H4 (cell line): ENCODE measurements at regions not wholly inside any gene's neighbourhood (a gene's known extent, or its start where the extent isn't known, plus 50 kb on each side); places are given as distances from the start of the nearest gene placed in this dataset.

ENCODE experiments used
- DNase-seq: peaks from one replicate; pipeline ENCODE4 v3.0.0-alpha.2; 2015; ENCODE audit warnings: low spot score

DNA sequence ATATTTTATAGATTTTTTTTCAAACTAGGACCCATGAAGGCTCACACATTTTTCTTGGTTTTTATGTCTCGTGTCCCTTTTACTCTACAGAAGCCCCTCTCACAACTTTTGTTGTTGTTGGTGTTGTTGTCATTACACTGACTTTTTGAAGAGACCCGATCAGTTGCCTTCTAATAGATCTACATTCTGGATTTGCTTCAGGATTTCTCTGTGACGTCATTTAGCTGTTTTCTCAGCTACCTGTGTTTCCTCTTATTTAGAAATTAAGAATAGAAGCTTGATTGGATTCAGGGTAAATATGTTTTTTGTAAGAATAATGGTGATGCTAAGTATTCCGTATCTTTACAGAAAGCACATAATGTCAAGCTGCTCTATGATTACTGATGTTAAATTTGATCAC lies 213.3 kb upstream of the ZNF462 start:
- DNase-seq = no peak

DNA sequence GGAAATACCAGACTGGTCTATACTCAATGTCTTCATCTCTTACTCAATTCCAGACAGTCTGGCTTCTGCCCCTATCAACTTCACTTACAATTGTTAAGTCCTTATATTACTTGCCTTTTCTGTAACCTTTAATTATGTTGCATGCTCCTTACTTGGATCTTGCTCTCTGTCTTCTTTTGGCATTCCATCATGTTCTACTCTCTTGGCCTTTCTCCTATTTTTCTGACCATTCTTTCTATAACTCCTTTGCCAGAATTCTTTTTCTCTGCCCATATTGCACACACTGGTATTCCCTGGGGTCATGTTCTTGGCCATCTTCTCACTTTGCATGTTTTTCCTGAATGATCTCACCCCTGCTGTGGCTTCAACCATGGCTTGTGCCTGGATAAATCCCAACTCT lies 209.8 kb upstream of the ZNF462 start:
- DNase-seq = no peak

- DNase-seq = no peak
These were observed 207.0 kb upstream of the ZNF462 start for GRCh38 chr9:106655966-106656365.

DNA sequence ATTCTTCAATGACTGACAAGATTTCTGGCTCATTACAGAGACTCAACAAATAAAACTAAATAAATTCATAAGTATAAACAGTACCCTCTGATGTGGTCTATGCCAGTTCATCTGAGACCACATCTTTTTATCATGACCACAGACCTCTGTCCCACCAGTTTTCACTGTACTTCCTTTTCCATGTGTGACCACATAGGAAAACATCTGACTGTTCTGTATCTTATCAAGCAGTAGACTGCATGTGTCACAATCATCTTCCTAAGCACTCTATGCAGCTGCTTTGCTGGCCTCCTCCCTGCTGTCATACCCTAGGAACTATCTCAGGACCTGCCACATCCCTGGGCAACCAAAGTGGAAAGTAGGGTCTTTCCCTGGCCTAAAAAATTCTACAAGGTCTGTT lies 205.0 kb upstream of the ZNF462 start:
- DNase-seq = no peak

DNA sequence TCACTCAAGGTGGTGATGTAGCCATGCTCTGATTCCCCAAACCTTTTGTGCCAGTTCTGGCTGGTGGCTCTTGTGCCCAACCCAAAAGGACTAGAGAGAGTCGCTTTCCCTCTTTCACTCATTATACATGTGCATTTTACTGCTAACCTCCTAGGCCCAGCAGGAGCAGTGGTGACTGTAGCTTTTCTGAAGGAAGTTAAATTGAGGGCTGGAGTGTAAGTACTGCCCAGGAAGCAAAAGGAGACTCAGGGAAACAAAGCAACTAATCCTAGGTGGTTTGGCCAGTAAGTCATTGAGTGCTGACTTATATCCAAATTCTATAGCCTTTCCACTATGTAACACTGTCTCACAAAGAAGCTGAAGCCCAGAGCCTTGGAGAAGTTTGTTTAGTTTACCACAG lies 194.4 kb upstream of the ZNF462 start:
- DNase-seq = no peak

- no peak for DNase-seq
These were observed 193.1 kb upstream of the ZNF462 start for GRCh38 chr9:106669835-106670234.

DNA sequence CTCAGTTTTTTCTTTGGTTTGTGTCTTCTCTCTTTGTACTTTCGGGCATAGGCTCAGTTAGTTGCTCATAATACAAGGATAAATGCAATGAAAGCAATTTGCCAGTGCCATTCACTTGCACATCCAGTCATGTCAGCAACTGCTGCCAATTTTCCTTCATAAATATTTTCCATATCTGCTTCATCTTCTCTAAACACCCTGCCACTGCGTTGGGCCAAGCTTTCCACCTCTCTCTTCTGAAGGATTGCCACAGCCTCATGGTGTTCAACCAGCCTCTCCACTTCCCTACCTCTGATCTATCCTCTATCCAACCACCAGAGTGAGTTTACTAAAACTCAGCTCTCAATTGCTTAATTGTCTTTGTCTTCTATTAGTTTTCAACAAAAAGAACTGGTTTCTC lies 192.5 kb upstream of the ZNF462 start:
- DNase-seq = no peak

- DNase-seq = peak; percentile 3
These were observed 187.2 kb upstream of the ZNF462 start for GRCh38 chr9:106675780-106676179.

- no peak for DNase-seq
These were observed 185.6 kb upstream of the ZNF462 start for GRCh38 chr9:106677374-106677773.

DNA sequence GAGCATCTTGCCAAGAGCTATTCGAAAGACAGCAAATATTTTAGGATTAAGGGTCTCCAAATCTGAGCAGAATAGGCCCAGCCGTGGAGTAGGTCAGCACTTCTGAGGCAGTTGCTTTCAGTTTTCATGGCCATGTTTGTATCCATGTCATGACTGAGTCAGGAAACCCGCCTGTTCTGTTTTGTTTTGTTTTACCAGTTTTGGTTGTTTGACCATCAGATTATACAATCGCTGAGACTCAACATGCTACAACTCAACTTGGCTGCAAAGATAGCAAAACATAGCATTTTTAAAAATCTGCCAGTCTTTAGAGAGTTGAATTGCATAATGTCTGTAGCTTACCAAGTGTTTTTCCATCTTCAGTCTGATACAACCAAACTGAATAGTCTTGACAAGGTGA lies 185.1 kb upstream of the ZNF462 start:
- no peak for DNase-seq

GRCh38 chr9:106678273-106678672 lies 184.7 kb upstream of the ZNF462 start:
- DNase-seq = no peak

DNA sequence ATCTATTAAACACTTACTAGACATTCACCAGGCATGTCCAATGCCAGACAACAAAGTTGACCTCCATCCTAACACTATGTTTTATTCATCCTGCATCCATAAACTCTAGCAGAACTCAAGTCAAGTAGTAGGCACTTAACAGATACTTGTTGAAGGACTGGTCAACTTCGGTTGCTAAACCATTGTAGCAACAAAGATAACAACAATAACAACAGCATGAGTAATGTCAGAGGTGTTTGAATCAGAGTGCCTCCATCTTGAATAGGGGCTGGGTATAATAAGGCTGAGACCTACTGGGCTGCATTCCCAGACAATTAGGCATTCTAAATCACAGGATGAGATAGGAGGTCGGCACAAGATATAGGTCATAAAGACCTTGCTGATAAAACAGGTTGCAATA lies 180.5 kb upstream of the ZNF462 start:
- DNase-seq = no peak

- DNase-seq = no peak
These were observed 179.5 kb upstream of the ZNF462 start for GRCh38 chr9:106683454-106683853.

DNA sequence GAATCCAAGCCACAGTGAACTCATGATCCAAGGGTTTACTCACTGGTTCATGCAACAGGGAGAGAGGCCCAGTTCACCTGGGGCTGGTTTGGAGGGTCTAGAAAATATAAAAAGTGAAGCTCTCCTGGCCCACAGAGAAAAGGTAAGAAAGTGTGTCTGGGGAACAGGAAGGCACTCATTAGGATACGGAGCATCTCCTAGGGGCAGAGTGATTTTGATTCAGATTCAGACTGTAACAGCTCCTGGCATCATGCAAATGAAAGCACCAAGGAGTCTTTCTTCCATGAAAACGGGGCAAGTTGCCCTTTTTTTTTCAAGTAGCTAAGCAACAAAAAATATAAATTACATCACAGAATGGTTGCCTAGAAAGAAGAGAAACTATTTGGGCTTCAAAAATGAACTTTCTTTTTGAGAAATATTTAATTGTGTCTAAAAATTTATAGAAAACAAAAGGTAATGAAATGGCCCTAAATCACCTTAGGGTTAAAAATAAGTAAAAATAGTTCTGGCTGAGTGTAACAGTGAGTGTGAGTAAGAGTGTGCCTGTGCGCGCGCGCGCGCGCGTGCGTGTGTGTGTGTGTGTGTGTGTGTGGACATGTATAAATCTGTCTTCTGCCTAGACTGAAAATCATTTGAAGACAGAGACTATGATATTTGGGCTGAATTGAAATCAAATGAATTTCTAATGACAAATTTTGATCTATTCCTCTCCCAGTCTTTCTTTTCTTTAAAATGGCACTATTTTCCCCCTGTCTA lies 177.8 kb upstream of the ZNF462 start:
- DNase-seq = no peak

DNA sequence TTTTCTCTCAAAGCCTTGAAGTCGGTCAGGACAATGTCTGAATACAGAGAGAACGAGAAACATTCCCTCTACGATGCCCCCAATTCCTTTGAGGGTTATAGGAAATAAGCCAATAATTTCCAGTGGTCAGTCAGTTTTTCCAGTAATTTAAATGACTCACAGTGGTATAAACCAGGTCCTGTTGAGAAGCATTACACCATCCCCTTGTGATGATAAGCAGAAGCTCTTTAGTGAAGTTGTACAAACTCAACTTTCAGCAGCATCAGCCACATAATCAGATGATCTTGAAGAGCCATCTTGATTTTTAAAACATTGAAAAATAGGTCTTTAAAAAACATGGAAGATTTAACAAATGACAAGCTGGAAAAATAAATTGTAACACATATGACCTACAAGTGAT lies 173.9 kb upstream of the ZNF462 start:
- no peak for DNase-seq

DNA sequence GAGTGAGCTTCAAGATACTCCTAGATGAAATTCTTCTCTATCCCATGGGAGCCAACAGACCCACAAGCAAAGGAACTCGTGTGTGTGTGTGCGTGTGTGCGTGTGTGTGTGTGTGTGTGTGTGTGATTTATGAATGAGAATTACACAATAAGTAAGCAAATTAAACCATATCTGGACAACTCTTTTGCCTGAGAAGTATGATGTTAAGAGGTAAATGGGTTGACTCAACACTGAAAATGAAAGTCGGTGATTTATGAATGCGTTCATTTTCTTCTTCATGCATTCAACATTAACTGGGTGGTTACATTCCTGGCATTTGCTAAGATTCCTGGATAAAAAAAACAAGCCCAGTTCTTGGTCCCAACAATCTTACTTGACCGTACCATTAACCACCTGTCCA lies 171.3 kb upstream of the ZNF462 start:
- no peak for DNase-seq

DNA sequence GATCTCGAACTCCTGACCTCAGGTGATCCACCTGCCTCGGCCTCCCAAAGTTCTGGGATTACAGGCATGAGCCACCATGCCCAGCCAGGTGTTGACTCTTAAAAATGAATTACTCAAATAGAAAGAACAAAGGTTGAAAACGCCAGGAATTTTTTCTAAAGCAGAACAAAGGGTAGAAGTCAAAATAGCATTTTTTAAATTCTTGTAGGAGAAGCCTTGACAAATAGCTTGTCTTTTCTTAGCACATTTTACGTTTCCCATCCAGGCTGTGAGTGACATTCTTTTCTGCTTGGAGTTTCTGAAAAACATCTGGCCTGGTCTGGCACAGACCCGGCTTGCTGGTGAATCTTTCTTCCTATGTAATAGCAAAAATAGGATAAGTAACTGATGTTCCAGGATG lies 169.4 kb upstream of the ZNF462 start:
- DNase-seq = no peak

DNA sequence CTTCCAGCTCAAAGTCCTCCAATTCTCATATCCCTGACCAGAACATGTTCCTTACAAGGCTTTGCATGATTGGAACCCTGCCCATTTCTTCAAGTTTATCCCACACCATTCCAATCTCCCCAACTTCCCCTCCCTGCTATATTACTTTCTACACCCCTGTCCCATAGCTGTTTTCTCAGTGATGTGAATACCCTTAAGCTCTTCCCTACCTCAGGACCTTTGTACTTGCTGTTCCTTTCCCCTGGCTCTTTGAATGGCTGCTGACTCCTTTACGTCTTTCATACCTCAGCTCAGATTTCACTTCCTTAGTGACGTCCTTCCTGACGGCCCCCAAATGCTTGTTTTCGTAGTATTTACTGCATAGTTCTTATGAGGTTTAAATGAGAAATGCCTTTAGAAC lies 166.2 kb upstream of the ZNF462 start:
- DNase-seq = no peak

GRCh38 chr9:106697390-106697749 lies 165.6 kb upstream of the ZNF462 start:
- no peak for DNase-seq

- DNase-seq = peak; percentile 56
These were observed 165.0 kb upstream of the ZNF462 start for GRCh38 chr9:106697750-106698502.

DNA sequence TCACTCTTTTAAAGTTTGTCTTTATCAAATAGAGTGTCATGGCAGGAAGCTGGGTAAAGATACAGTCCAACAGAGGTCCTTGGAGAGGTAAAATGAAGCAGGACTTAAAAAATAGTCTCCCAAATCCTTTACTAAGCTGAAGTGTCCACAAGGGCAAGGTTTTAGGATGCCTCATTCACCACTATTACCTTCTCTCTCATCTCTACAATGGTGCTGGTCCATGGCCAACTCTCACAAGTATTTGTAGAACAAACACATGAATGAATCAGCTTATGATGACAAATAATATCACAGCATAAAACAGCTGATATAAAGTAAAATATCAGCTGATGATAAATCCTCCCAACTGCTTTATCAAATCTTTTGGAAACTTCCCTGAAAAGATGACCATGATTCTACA lies 162.3 kb upstream of the ZNF462 start:
- no peak for DNase-seq

GRCh38 chr9:106701611-106702010 lies 161.4 kb upstream of the ZNF462 start:
- no peak for DNase-seq

DNA sequence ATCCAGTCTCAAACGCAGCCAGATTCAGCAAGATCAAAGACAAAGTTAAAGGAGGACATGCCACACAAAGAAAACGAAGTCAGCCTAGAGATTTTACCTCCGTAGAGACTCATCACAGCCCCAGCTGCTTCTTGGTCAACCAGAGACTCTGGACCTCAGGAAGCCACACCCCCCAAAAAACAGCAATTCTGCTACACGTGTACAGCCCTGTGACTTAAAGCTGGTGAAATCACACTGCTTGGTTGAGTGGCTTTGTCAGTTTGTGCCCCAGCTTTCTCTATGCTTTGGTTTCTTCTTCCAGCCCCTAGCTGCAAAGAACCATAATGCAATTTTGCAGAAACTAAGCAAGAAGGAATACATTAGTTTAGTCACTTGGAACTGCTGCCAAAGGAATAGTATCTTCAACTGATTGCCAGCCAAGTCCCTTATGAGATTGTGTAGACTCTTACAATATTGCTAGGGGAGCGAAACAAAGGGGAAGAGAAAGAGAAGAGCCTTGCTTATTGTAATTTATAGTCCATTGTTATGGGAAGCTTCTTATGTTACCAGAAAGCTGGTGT lies 158.8 kb upstream of the ZNF462 start:
- DNase-seq = no peak
